ENCODE measurements at regions not wholly inside any gene's neighbourhood (a gene's known extent, or its start where the extent isn't known, plus 50 kb on each side); places are given as distances from the start of the nearest gene placed in this dataset.

- no peak for TF ChIP-seq GABPA (IDR thresholded peaks at IDR 0.05; ENCODE audit: low read depth)
- TF ChIP-seq, protein P1, sequence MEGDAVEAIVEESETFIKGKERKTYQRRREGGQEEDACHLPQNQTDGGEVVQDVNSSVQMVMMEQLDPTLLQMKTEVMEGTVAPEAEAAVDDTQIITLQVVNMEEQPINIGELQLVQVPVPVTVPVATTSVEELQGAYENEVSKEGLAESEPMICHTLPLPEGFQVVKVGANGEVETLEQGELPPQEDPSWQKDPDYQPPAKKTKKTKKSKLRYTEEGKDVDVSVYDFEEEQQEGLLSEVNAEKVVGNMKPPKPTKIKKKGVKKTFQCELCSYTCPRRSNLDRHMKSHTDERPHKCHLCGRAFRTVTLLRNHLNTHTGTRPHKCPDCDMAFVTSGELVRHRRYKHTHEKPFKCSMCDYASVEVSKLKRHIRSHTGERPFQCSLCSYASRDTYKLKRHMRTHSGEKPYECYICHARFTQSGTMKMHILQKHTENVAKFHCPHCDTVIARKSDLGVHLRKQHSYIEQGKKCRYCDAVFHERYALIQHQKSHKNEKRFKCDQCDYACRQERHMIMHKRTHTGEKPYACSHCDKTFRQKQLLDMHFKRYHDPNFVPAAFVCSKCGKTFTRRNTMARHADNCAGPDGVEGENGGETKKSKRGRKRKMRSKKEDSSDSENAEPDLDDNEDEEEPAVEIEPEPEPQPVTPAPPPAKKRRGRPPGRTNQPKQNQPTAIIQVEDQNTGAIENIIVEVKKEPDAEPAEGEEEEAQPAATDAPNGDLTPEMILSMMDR (IDR thresholded peaks at IDR 0.05; ENCODE audit: insufficient read depth, low read length), result no peak
- no peak for TF ChIP-seq POLR2AphosphoS5 (IDR thresholded peaks at IDR 0.05; ENCODE audit: low read depth)
- TF ChIP-seq, protein P2, sequence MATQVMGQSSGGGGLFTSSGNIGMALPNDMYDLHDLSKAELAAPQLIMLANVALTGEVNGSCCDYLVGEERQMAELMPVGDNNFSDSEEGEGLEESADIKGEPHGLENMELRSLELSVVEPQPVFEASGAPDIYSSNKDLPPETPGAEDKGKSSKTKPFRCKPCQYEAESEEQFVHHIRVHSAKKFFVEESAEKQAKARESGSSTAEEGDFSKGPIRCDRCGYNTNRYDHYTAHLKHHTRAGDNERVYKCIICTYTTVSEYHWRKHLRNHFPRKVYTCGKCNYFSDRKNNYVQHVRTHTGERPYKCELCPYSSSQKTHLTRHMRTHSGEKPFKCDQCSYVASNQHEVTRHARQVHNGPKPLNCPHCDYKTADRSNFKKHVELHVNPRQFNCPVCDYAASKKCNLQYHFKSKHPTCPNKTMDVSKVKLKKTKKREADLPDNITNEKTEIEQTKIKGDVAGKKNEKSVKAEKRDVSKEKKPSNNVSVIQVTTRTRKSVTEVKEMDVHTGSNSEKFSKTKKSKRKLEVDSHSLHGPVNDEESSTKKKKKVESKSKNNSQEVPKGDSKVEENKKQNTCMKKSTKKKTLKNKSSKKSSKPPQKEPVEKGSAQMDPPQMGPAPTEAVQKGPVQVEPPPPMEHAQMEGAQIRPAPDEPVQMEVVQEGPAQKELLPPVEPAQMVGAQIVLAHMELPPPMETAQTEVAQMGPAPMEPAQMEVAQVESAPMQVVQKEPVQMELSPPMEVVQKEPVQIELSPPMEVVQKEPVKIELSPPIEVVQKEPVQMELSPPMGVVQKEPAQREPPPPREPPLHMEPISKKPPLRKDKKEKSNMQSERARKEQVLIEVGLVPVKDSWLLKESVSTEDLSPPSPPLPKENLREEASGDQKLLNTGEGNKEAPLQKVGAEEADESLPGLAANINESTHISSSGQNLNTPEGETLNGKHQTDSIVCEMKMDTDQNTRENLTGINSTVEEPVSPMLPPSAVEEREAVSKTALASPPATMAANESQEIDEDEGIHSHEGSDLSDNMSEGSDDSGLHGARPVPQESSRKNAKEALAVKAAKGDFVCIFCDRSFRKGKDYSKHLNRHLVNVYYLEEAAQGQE (IDR thresholded peaks at IDR 0.05; ENCODE audit: insufficient replicate concordance, low read depth), result no peak
- TF ChIP-seq SPI1 (IDR thresholded peaks at IDR 0.05; ENCODE audit: borderline replicate concordance, low read depth), result no peak
Measured at GRCh38 chr1:17891205-17892110, 136.3 kb downstream of the ACTL8 start.
